ENCODE measurements at regions not wholly inside any gene's neighbourhood (a gene's known extent, or its start where the extent isn't known, plus 50 kb on each side); places are given as distances from the start of the nearest gene placed in this dataset.

GRCh38 chr13:31056644-31057271, 104.9 kb downstream of the HSPH1 start (continued):
- TF ChIP-seq ZNF687 (IDR thresholded peaks at IDR 0.05), result no peak
- no peak for TF ChIP-seq SRF (IDR thresholded peaks at IDR 0.05; ENCODE audit: low read depth in 2 of 2, low read length in 2 of 2)
- TF ChIP-seq NRF1 (conservative IDR thresholded peaks at IDR 0.05; ENCODE audit: low read depth, low read length), result no peak
- TF ChIP-seq IRF3 (IDR thresholded peaks at IDR 0.05), result no peak
- TF ChIP-seq BRCA1 (IDR thresholded peaks at IDR 0.05; ENCODE audit: low read depth, low read length), result no peak
- TF ChIP-seq SMAD1 (IDR thresholded peaks at IDR 0.05; ENCODE audit: low read depth, partially characterized antibody), result no peak
- no peak for TF ChIP-seq SPI1 (IDR thresholded peaks at IDR 0.05; ENCODE audit: borderline replicate concordance, insufficient read depth, low read depth, low read length)
- TF ChIP-seq SMAD5 (IDR thresholded peaks at IDR 0.05; ENCODE audit: low read depth), result no peak
- TF ChIP-seq MTA3 (IDR thresholded peaks at IDR 0.05; ENCODE audit: borderline replicate concordance, low read length), result no peak
- TF ChIP-seq ATF3 (IDR thresholded peaks at IDR 0.05; ENCODE audit: borderline replicate concordance, extremely low read depth, low read depth, low read length), result no peak
- no peak for TF ChIP-seq POLR2A (IDR thresholded peaks at IDR 0.05; ENCODE audit: low read depth, low read length)
- TF ChIP-seq IRF5 (IDR thresholded peaks at IDR 0.05; ENCODE audit: borderline replicate concordance), result no peak

Measured in GM12878 (cell line).